GM21367 (cell line): ENCODE measurements at regions not wholly inside any gene's neighbourhood (a gene's known extent, or its start where the extent isn't known, plus 50 kb on each side); places are given as distances from the start of the nearest gene placed in this dataset.

Source experiments
- ATAC-seq: cut with Tn5 transposase; IDR thresholded peaks from one replicate; pipeline ENCODE4 v1.9.1; 2021; ENCODE audit not compliant: unreplicated experiment

DNA sequence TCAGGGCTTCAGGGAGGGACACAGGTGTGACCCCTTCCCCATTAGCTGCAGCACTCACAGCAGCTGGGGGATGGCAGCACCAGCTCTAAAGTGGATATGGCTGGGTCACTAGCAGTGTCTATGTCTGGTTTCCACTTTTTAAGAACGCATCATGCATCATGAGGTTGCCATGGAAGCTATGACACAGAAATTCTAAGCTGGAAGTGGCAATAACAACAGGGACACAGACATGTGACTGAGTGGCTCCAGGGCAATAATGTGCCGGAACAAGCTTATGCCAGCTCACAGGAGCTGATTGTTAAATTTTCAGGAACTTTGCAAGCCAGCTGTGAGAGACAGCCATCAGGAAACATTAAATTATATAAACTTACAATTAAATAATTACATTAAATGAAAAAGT lies 51.2 kb upstream of the NFASC start:
- ATAC-seq = no peak
